Kidney (tissue), 13 donors: ENCODE measurements at regions not wholly inside any gene's neighbourhood (a gene's known extent, or its start where the extent isn't known, plus 50 kb on each side); places are given as distances from the start of the nearest gene placed in this dataset.

ENCODE experiments used
- DNase-seq, 5 donors: peaks; one replicate each; pipeline ENCODE4 v3.0.0-alpha.2; 2013 to 2020
- FAIRE-seq: peaks from 2 replicates; lab custom pipeline; 2012; peaks lifted over from hg19 to GRCh38; lab: Jason Lieb, UNC
- H3K27ac ChIP-seq, 2 donors: one replicate each; pipeline ENCODE4 v1.7.0; 2013; ENCODE audit warnings: low read depth in 2 of 2, low read length in 2 of 2, inconsistent platforms in 1 of 2
- H3K27me3 ChIP-seq: one replicate; pipeline ENCODE4 v1.7.1; 2013; ENCODE audit warnings: low read length, inconsistent platforms; ENCODE audit not compliant: control insufficient read depth, insufficient read depth
- H3K36me3 ChIP-seq, 3 donors: one replicate each; pipeline versions ENCODE4 v1.7.0 to v1.7.1; 2013; ENCODE audit warnings: low read length in 3 of 3, control low read depth in 1 of 3, inconsistent platforms in 1 of 3; ENCODE audit not compliant: insufficient read depth in 3 of 3, control insufficient read depth in 2 of 3
- H3K4me1 ChIP-seq, 3 donors: one replicate each; pipeline versions ENCODE4 v1.7.0 to v1.7.1; 2013; ENCODE audit warnings: low read length in 3 of 3, inconsistent platforms in 1 of 3, low read depth in 1 of 3; ENCODE audit not compliant: control insufficient read depth in 2 of 3, insufficient read depth in 2 of 3
- H3K4me3 ChIP-seq, 3 donors: one replicate each; pipeline versions ENCODE4 v1.7.0 to v1.8.1; 2013; ENCODE audit warnings: low read length in 3 of 3, control low read depth in 1 of 3, inconsistent platforms in 1 of 3
- H3K9ac ChIP-seq, 3 donors: one replicate each; pipeline versions ENCODE4 v1.7.0 to v1.7.1; 2013; ENCODE audit warnings: low read length in 3 of 3, control low read depth in 1 of 3, inconsistent platforms in 1 of 3
- H3K9me3 ChIP-seq, 3 donors: one replicate each; pipeline versions ENCODE4 v1.7.0 to v1.7.1; 2013; ENCODE audit warnings: low read length in 3 of 3, control low read depth in 1 of 3, inconsistent platforms in 1 of 3; ENCODE audit not compliant: control insufficient read depth in 2 of 3, insufficient read depth in 1 of 3
- intact Hi-C: fragments of 100-400 bp; cut with DNase I; formaldehyde crosslinking; loops from one replicate; pipeline ENCODE4 v1.11.1; 2022
- TF ChIP-seq, protein P1 (sequence below): IDR thresholded peaks from 3 replicates; pipeline ENCODE4 v1.5.1; 2012; ENCODE audit warnings: mild to moderate bottlenecking, moderate library complexity, borderline replicate concordance; ENCODE audit not compliant: insufficient read depth; ENCODE audit errors: extremely low read depth
- donor health status: control.
- donor health status: control.
- donor health status: control.
- donor health status: control.
- donor health status: control.
- donor health status: DM: yes; HTN: yes; CAD: no.
- donor health status: Normal renal cell carcinoma (clear cell type).

DNA sequence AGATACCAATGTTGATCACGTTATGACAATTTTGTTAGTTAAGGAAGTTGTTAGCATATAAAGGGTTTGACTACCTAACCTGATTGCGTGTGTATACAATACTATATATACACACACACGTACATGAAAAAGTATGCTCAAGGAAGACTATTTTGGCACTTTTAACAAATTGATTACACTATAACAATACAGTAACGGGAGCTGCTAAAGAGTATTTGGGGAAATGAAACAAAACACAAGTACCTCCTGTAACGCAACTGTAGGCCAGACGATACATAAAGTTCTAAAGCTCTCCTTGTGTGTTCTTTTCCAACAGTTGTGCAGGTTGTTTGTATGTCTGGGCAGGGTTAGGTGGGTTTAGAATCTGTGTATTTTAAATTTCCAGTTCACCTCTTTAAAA lies 98.7 kb downstream of the PLEKHG1 start:
- Histone ChIP-seq H3K4me1 (peaks cover 0 to 2% (median 0%) of the 10 kb centered on the region in 3 donors), H3K9me3 (no peaks in the 10 kb centered on the region), H3K27me3 (no peaks in the 10 kb centered on the region), H3K9ac (no peak overlapping the region), H3K4me3 (no peak overlapping the region), H3K27ac (no peak overlapping the region), H3K36me3 (no peaks in the 10 kb centered on the region)
- TF ChIP-seq, protein P1, sequence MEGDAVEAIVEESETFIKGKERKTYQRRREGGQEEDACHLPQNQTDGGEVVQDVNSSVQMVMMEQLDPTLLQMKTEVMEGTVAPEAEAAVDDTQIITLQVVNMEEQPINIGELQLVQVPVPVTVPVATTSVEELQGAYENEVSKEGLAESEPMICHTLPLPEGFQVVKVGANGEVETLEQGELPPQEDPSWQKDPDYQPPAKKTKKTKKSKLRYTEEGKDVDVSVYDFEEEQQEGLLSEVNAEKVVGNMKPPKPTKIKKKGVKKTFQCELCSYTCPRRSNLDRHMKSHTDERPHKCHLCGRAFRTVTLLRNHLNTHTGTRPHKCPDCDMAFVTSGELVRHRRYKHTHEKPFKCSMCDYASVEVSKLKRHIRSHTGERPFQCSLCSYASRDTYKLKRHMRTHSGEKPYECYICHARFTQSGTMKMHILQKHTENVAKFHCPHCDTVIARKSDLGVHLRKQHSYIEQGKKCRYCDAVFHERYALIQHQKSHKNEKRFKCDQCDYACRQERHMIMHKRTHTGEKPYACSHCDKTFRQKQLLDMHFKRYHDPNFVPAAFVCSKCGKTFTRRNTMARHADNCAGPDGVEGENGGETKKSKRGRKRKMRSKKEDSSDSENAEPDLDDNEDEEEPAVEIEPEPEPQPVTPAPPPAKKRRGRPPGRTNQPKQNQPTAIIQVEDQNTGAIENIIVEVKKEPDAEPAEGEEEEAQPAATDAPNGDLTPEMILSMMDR: no peak
- FAIRE-seq (no peak), DNase-seq (no peak)
- intact Hi-C loops: no loop called here

DNA sequence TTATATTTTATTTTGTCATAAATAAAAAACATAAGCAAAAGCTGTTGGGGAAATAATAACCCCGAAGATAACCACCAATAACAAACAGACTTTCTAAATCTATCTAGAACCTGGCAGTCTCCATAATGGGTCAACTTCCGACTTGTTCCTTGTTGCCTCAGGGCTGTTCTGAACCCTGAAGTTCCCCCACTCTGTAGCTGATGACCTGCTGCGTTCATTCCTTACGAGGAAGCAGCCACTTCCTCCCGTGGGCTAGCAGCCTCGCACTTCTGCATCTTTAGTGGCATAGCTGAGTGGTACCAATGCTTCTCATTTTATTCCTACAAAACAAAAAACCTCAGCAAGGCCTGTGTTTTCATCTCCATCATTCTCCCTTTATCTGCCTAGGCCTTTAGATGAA lies 103.0 kb downstream of the PLEKHG1 start:
- no peaks in the 10 kb centered on the region for H3K36me3 ChIP-seq
- FAIRE-seq (no peak), DNase-seq (no peak)
- no peaks in the 10 kb centered on the region for H3K4me1 ChIP-seq
- no peak overlapping the region for H3K4me3 ChIP-seq
- intact Hi-C loops: no loop called here
- no peak overlapping the region for H3K27ac ChIP-seq
- H3K9ac ChIP-seq: no peak overlapping the region
- H3K9me3 ChIP-seq: no peaks in the 10 kb centered on the region
- no peaks in the 10 kb centered on the region for H3K27me3 ChIP-seq
- TF ChIP-seq, protein P1: no peak

DNA sequence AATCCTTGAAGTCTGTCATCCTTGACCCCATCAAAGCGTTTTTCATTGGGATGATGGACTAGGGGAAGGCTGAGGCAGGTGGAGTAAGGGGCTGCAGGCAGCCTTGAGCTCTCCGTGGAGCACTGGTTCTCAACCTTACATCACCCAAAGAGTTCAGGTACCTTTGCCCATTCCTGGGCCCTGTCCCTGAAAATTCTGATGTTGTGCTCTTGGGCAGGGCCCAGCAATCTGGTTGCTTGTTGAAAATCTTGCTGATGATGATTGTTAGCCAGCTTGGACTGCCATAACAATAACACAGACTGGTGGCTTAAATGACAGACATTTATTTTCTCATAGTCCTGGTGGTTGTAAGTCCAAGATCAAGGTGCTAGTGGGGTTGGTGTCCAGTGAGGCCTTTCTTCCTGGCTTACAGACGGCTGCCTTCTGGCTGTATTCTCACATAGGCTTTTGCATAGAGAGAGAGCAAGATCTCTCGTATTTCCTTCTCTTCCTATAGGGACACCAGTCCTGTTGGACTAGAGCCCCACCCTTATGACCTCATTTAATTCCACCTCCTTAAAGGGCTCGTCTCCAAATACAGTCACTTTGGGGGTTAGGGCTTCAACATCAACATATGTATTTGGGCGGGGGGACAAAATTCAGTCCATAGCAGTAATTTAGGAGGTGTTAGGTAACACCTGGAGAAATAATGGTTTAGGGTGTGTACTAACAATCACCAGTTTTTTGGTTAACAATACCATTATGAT lies 104.9 kb downstream of the PLEKHG1 start:
- intact Hi-C loops: no loop called here
- no peaks in the 10 kb centered on the region for H3K4me1 ChIP-seq
- no peak overlapping the region for H3K4me3 ChIP-seq
- DNase-seq (peak in 1 of 5 donors; percentile 33), FAIRE-seq (no peak)
- no peaks in the 10 kb centered on the region for H3K9me3 ChIP-seq
- H3K36me3 ChIP-seq: no peaks in the 10 kb centered on the region
- H3K27me3 ChIP-seq: no peaks in the 10 kb centered on the region
- H3K9ac ChIP-seq: no peak overlapping the region
- no peak overlapping the region for H3K27ac ChIP-seq
- TF ChIP-seq, protein P1: no peak

DNA sequence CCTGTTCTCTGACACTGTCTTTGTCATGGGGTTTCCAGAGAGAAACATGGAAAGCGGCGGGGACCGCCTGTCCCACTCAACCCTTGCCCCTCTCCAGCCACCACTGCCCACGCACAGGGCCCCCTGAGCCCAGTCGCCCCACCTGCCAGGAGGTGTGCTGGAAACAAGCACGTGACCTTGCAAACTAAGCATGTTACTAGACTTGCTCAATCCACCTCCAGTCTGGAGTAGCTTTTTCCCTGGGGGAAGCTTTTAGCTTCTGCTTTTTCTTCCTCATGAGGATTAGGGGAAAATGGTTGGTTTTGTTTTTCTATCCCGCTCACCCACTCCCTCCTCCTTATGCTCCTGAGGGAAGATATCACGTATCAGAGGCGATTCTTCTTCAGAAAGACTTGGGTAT lies 105.7 kb downstream of the PLEKHG1 start:
- H3K36me3 ChIP-seq: no peaks in the 10 kb centered on the region
- intact Hi-C loops: no loop called here
- TF ChIP-seq, protein P1: no peak
- FAIRE-seq: no peak
- H3K9me3 ChIP-seq: no peaks in the 10 kb centered on the region
- no peak overlapping the region for H3K9ac ChIP-seq
- no peak overlapping the region for H3K4me3 ChIP-seq
- peak in 2 of 5 donors; percentile 54 to 66 for DNase-seq
- no peaks in the 10 kb centered on the region for H3K4me1 ChIP-seq
- H3K27ac ChIP-seq: no peak overlapping the region
- H3K27me3 ChIP-seq: no peaks in the 10 kb centered on the region
